ENCODE measurements at regions not wholly inside any gene's neighbourhood (a gene's known extent, or its start where the extent isn't known, plus 50 kb on each side); places are given as distances from the start of the nearest gene placed in this dataset.

GRCh38 chr18:78675231-78675630 is 304.4 kb upstream of the SALL3 start:
- intact Hi-C loops (cut with DNase I), result no loop called here
- Histone ChIP-seq H3K27me3 (no peaks in the 10 kb centered on the region), H3K36me3 (no peaks in the 10 kb centered on the region), H3K9me3 (no peaks in the 10 kb centered on the region), H3K27ac (no peak overlapping the region), H3K4me1 (no peaks in the 10 kb centered on the region), H3K4me3 (no peak overlapping the region)
- no peak for TF ChIP-seq CTCF (IDR thresholded peaks at IDR 0.05)
- no peak for TF ChIP-seq POLR2A (IDR thresholded peaks at IDR 0.05)
- 77 to 85% (median 80%) methylated on average over 7 to 8 of the region's 8 CpGs for WGBS, 4 donors
- ATAC-seq, result no peak
- DNase-seq, result no peak

DNA sequence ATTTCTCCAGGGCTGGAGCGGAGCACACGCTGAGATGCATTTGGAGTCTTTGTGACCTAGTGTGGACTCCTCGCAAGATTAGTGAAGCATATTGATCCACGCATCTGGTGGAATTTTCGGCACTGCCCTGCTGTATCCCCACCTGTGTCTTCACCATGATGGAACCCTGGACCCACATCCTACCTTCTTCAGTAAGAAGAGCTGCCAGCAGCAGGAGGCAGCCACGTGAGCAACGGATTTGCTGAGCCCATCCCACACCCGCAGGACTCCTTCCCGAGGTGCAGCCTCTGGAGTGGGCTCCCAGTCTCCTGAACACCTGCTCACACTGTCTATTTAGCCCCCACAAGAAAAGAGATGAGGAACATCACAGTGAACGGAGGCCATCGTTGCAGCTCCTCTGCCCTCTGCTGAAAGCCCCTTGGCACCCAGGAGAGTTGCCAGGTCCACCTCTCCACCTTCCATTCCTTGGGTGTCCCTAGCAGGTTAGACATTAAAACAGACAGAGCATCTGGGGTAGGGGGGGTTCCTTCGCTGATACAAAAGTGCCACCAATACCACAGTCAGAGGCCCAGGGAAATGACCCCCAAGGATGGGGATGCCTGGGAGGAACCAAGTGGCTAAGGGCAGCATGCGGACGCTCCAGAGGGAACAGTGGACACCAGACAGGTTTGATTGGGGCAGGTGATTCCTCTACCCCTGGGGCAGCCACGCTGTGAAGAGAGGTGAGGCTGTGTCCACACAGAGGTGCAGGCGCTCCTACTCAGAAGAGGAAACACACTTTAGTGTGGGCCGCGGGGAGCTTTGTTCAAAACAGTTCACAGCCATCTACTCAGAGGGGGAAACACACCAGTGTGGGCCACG is 302.8 kb upstream of the SALL3 start:
- TF ChIP-seq CTCF (IDR thresholded peaks at IDR 0.05), result no peak
- TF ChIP-seq POLR2A (IDR thresholded peaks at IDR 0.05), result no peak
- H3K4me3 ChIP-seq, result no peak overlapping the region
- no peaks in the 10 kb centered on the region for H3K4me1 ChIP-seq
- H3K27ac ChIP-seq, result no peak overlapping the region
- DNase-seq (no peak), ATAC-seq (no peak)
- WGBS, 4 donors, result 85 to 90% (median 89%) methylated on average over 19 of the region's 19 CpGs
- intact Hi-C loops (cut with DNase I), result no loop called here
- peaks cover 0 to 7% (median 0%) of the 10 kb centered on the region in 9 donors for H3K27me3 ChIP-seq
- no peaks in the 10 kb centered on the region for H3K9me3 ChIP-seq
- H3K36me3 ChIP-seq, result no peaks in the 10 kb centered on the region

DNA sequence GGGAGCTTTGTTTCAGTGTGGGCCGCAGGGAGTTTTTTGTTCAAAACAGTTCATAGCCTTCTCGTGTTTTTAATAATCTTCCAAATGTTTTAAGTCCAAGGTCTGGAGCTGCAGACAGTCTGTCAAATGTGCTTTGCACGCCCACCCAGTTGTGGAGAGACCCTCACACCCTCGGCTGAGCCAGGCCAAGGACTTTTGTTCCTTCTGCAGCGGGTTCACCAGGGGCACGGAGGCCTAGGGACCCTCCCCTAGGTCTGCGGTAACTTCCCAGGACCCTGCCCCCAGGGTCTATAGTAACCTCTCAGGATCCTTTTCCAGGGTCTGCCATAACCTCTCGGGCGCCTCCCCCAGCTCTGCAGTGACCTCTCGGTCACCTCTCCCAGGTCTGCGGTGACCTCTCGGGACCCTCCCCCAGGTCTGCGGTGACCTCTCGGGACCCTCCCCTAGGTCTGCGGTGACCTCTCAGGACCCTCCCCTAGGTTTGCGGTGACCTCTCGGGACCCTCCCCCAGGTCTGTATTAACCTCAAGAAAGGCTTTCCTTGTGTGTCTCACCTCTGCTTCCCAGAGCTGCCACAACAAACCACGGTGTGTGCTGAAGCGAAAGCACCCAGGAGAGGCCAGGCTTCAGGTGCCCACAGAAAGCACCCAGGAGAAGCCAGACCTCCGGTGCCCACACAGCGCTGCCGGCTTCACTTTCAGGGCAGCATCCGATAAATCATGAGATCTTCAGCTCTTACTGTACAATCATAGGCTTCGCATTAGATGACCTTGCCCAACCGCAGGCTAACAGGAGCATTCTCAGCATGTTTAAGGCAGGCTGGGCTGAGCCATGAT is 301.9 kb upstream of the SALL3 start:
- no peaks in the 10 kb centered on the region for H3K36me3 ChIP-seq
- H3K27me3 ChIP-seq, result peaks cover 0 to 9% (median 0%) of the 10 kb centered on the region in 9 donors
- H3K4me1 ChIP-seq, result no peaks in the 10 kb centered on the region
- H3K27ac ChIP-seq, result no peak overlapping the region
- H3K9me3 ChIP-seq, result no peaks in the 10 kb centered on the region
- WGBS, 4 donors, result 87 to 92% (median 90%) methylated on average over 25 of the region's 25 CpGs
- DNase-seq (no peak), ATAC-seq (no peak)
- H3K4me3 ChIP-seq, result no peak overlapping the region
- no peak for TF ChIP-seq POLR2A (IDR thresholded peaks at IDR 0.05)
- TF ChIP-seq CTCF (IDR thresholded peaks at IDR 0.05), result no peak
- intact Hi-C loops (cut with DNase I), result no loop called here

DNA sequence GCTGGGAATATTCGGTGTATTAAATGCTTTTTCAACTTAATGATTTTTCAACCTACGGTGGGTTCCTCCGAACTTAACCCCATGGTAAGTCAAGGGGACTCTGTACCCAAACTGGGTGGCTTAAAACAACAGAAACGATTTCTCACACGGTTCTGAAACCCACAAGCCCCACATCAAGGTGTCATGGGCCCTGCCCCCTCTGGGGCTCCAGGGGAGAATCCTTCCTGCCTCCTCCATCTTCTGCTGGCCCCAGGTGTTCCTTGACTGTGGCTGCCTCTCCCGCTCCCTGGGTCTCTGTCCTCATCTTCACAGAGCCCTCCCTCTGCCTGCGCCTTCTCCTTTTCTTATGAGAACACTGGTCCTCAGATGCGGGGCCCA is 301.3 kb upstream of the SALL3 start:
- intact Hi-C loops (cut with DNase I), result no loop called here
- WGBS, 4 donors, result 77 to 80% (median 79%) methylated on average over 8 of the region's 8 CpGs
- Histone ChIP-seq H3K36me3 (no peaks in the 10 kb centered on the region), H3K9me3 (no peaks in the 10 kb centered on the region), H3K4me3 (no peak overlapping the region), H3K4me1 (no peaks in the 10 kb centered on the region), H3K27ac (no peak overlapping the region), H3K27me3 (peaks cover 0 to 9% (median 0%) of the 10 kb centered on the region in 9 donors)
- ATAC-seq, result no peak
- DNase-seq, result no peak
- no peak for TF ChIP-seq POLR2A (IDR thresholded peaks at IDR 0.05)

Measured in heart left ventricle (tissue), 16 donors.